ENCODE measurements at regions not wholly inside any gene's neighbourhood (a gene's known extent, or its start where the extent isn't known, plus 50 kb on each side); places are given as distances from the start of the nearest gene placed in this dataset.

- TF ChIP-seq POLR2AphosphoS5 (IDR thresholded peaks at IDR 0.05; ENCODE audit: low read depth, low read length) (no peak), TAF1 (IDR thresholded peaks at IDR 0.05; ENCODE audit: borderline replicate concordance, low read depth, low read length) (no peak), POLR2A (IDR thresholded peaks at IDR 0.05; ENCODE audit: low read depth, low read length) (no peak)
These were observed 135.5 kb downstream of the TRAM1L1 start for GRCh38 chr4:116949856-116950255.
